ENCODE measurements at regions not wholly inside any gene's neighbourhood (a gene's known extent, or its start where the extent isn't known, plus 50 kb on each side); places are given as distances from the start of the nearest gene placed in this dataset.

GRCh38 chr17:77728871-77729270, 229.6 kb upstream of the TNRC6C start:
- H3K27me3 Mint-ChIP-seq: peaks cover 27% of the 10 kb centered on the region
- DNase-seq (ENCODE audit: low spot score in 2 of 2): no peak
- H3K36me3 Mint-ChIP-seq (ENCODE audit: insufficient read depth): peaks cover 1% of the 10 kb centered on the region
- H3K4me3 Mint-ChIP-seq: no peak overlapping the region
- H3K9me3 Mint-ChIP-seq: peaks cover 6% of the 10 kb centered on the region
- no peak for ATAC-seq (replicated peaks; ENCODE audit: extremely low read depth, poor library complexity, severe bottlenecking)
- H3K4me1 Mint-ChIP-seq: peaks cover 10% of the 10 kb centered on the region
- no peak overlapping the region for H3K27ac Mint-ChIP-seq (ENCODE audit: low read depth)

DNA sequence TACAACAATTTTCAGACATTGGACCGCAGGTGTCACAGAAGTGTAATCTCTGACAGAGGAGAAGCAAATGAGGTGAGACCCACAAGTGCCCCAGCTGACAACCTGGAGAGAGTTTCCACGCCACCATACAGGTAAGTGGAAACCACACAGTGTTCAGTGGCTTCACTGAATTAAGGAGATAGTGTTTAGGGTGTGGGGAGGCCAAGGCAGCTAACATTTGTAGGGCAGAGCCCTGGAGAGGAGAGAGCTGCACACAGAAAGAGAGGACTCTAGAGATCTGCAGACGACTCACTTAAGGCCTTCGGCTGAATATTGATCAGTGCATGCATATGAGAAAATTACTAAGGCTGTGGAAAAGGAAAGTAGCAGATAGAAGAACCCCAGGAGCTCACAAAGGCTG, 228.9 kb upstream of the TNRC6C start:
- no peak for DNase-seq (ENCODE audit: low spot score in 2 of 2)
- Mint-ChIP-seq H3K9me3 (peaks cover 6% of the 10 kb centered on the region), H3K27ac (ENCODE audit: low read depth) (no peak overlapping the region), H3K27me3 (peaks cover 33% of the 10 kb centered on the region), H3K4me3 (no peak overlapping the region), H3K36me3 (ENCODE audit: insufficient read depth) (peaks cover 1% of the 10 kb centered on the region), H3K4me1 (peaks cover 10% of the 10 kb centered on the region)
- no peak for ATAC-seq (replicated peaks; ENCODE audit: extremely low read depth, poor library complexity, severe bottlenecking)

GRCh38 chr17:77730376-77730775, 228.1 kb upstream of the TNRC6C start:
- H3K9me3 Mint-ChIP-seq: peaks cover 6% of the 10 kb centered on the region
- H3K4me3 Mint-ChIP-seq: no peak overlapping the region
- no peak for ATAC-seq (replicated peaks; ENCODE audit: extremely low read depth, poor library complexity, severe bottlenecking)
- peaks cover 10% of the 10 kb centered on the region for H3K4me1 Mint-ChIP-seq
- DNase-seq (ENCODE audit: low spot score in 2 of 2): no peak
- H3K36me3 Mint-ChIP-seq (ENCODE audit: insufficient read depth): peaks cover 1% of the 10 kb centered on the region
- peaks cover 28% of the 10 kb centered on the region for H3K27me3 Mint-ChIP-seq
- peak overlapping the region; percentile 5 for H3K27ac Mint-ChIP-seq (ENCODE audit: low read depth)

GRCh38 chr17:77733576-77734296, 224.8 kb upstream of the TNRC6C start:
- Mint-ChIP-seq H3K36me3 (ENCODE audit: insufficient read depth) (peaks cover 1% of the 10 kb centered on the region), H3K27me3 (peaks cover 27% of the 10 kb centered on the region), H3K27ac (ENCODE audit: low read depth) (no peak overlapping the region), H3K9me3 (peaks cover 6% of the 10 kb centered on the region), H3K4me1 (peaks cover 5% of the 10 kb centered on the region), H3K4me3 (no peak overlapping the region)
- no peak for ATAC-seq (replicated peaks; ENCODE audit: extremely low read depth, poor library complexity, severe bottlenecking)
- DNase-seq (ENCODE audit: low spot score in 2 of 2): no peak

DNA sequence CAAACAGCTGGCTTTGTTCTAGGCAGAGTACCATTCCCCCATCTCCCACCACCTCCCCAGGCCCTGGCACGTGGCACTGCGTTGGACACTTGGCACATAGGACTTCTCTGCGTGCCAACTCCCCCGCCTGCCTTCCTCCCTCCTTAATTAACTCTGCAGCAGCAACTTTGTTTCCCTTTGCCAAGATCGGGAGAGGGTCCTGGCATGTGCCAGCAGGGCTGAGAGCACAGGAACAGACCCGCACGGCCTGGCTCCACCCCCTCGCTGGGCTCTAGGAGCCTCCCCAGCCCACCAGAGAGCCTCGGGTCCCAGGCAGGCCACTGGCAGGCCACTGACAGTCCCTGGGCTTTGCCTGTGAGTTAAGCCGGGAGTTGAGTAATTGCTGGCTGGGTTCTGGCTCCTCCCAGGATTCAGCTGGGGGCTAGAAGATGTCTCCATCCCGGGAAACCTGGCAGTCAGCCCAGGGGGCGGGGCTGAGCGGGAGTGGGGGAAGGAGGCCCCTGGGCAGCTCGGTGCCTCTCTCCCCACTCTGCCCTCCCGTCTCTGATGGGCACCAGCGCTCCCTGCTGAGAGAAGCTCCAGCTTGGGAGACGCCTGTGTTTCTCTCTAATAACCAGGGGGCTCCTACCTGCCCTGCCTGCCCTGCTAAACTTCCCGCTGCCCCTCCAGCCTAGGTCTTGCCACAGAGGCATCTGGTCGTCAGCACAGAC, 224.0 kb upstream of the TNRC6C start:
- H3K4me3 Mint-ChIP-seq: no peak overlapping the region
- peaks cover 1% of the 10 kb centered on the region for H3K36me3 Mint-ChIP-seq (ENCODE audit: insufficient read depth)
- H3K27ac Mint-ChIP-seq (ENCODE audit: low read depth): no peak overlapping the region
- H3K27me3 Mint-ChIP-seq: peaks cover 35% of the 10 kb centered on the region
- H3K4me1 Mint-ChIP-seq: peaks cover 3% of the 10 kb centered on the region
- ATAC-seq (replicated peaks; ENCODE audit: extremely low read depth, poor library complexity, severe bottlenecking) (no peak), DNase-seq (ENCODE audit: low spot score in 2 of 2) (no peak)
- peaks cover 6% of the 10 kb centered on the region for H3K9me3 Mint-ChIP-seq

- Mint-ChIP-seq H3K36me3 (ENCODE audit: insufficient read depth) (peaks cover 1% of the 10 kb centered on the region), H3K27me3 (peaks cover 37% of the 10 kb centered on the region), H3K27ac (ENCODE audit: low read depth) (no peak overlapping the region), H3K9me3 (peaks cover 6% of the 10 kb centered on the region), H3K4me1 (no peaks in the 10 kb centered on the region), H3K4me3 (no peak overlapping the region)
- DNase-seq (ENCODE audit: low spot score in 2 of 2) (no peak), ATAC-seq (replicated peaks; ENCODE audit: extremely low read depth, poor library complexity, severe bottlenecking) (no peak)
Observed at GRCh38 chr17:77735081-77735565, 223.4 kb upstream of the TNRC6C start.

DNA sequence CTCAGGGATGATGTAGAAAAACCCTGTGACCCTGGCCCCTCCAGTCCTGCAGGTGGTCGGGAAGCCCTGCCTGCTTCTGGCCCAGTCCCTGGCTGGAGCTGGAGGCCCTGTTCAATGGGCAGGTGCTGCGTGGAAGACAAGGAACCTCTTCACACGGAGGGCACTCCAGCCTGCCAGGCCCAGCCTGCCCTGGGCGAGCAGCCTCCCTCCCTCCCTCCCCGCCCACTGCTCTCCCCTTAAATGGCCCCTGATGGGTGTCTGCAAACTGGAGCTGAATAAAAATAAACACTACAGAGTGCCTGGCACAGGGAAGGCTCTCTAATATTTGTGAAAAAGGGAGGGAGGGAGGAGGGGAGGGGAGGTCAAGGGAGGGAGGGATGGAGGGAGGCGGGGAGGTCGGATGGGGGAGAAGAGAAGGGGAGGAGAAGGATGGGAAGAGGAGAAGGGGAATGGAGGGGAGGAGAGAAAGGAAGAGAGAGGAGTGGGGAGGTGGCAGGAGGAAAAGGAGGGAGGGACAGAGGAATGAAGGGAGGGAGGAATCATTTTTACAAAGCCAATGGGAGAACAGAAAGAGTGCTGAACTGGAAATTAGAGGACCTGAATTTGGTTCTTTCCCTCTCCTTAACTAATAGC, 222.8 kb upstream of the TNRC6C start:
- Mint-ChIP-seq H3K9me3 (peaks cover 6% of the 10 kb centered on the region), H3K4me3 (no peak overlapping the region), H3K27me3 (peaks cover 37% of the 10 kb centered on the region), H3K36me3 (ENCODE audit: insufficient read depth) (peaks cover 1% of the 10 kb centered on the region), H3K4me1 (no peaks in the 10 kb centered on the region), H3K27ac (ENCODE audit: low read depth) (no peak overlapping the region)
- no peak for DNase-seq (ENCODE audit: low spot score in 2 of 2)
- ATAC-seq (replicated peaks; ENCODE audit: extremely low read depth, poor library complexity, severe bottlenecking): no peak

DNA sequence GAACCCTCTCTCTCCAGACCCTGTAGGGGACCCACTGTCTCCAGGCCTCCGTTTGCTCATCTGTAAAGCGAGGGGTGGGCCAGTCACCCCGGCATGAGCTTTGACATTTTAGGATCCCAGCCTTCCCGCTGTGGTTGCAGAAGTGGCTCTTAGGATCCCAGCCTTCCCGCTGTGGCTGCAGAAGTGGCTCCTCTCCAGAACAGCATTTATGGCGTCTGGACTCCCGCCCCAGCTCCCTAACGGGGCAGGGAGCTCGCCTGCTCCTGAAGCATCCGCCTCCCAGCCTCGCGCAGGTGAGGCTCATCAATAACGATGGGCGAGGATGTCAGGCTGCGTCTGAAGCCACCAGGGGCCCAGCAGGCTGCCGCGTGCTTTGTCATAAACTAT, 222.3 kb upstream of the TNRC6C start:
- no peak for ATAC-seq (replicated peaks; ENCODE audit: extremely low read depth, poor library complexity, severe bottlenecking)
- Mint-ChIP-seq H3K9me3 (peaks cover 6% of the 10 kb centered on the region), H3K4me3 (no peak overlapping the region), H3K27ac (ENCODE audit: low read depth) (no peak overlapping the region), H3K27me3 (peaks cover 37% of the 10 kb centered on the region), H3K4me1 (no peaks in the 10 kb centered on the region), H3K36me3 (ENCODE audit: insufficient read depth) (peaks cover 1% of the 10 kb centered on the region)
- no peak for DNase-seq (ENCODE audit: low spot score in 2 of 2)

DNA sequence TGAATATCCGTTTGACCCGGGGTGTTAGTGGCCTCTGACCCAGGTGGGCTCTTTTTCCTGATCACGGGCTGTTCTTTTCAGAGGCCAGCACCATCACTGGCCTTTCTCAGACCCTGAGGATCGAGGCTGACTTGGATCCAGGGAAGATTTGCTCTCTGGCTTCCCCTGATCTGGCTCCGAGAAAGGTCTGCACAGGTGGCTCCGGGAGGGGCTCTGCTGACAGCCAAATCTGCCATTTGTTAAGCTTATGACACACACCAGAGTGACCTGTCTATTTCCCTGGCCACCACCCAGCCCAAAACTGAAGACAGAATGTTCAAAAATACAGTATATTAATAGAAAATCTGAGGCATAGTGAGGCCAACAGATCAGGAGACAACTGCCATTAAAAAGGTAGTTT, 221.8 kb upstream of the TNRC6C start:
- Mint-ChIP-seq H3K27me3 (peaks cover 37% of the 10 kb centered on the region), H3K9me3 (peaks cover 6% of the 10 kb centered on the region), H3K4me1 (no peaks in the 10 kb centered on the region), H3K27ac (ENCODE audit: low read depth) (no peak overlapping the region), H3K4me3 (no peak overlapping the region), H3K36me3 (ENCODE audit: insufficient read depth) (peaks cover 1% of the 10 kb centered on the region)
- DNase-seq (ENCODE audit: low spot score in 2 of 2) (no peak), ATAC-seq (replicated peaks; ENCODE audit: extremely low read depth, poor library complexity, severe bottlenecking) (no peak)

DNA sequence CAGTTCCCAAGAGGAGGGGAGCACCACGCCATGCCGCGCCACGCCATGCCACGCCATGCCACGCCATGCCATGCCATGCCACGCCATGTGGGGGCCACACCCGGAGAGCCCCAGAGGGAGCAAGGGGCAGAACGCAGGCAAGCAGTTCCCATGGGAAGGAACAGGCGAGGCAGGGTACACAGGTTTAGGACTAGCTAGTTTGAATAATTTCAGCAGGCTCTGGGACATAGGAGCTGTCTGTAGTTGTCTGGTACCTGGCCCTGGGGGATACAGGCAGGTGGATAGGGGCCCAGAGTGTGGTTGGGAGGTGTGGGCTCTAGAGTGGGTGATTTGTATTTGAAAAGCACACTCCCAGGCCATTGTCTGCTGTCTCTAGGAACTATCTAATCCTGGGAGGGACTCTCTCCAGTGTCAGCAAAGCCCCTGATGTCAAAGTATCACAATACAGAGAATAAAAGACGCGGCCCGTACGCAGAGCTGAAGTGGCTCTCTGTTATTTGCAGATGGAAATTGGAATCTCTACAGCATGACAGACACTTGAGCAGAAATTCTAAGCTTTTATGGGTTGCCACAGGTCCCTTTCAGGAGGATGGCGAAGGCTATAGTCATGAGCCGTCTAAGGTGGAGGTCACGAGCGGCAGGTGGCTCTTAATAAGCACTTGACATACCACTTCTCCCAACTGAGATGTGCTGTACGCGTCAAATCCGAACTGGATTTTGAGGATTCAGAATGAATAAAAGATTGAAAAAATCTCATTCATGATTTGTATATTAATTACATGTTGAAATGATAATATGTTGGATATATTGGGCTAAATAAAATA, 220.8 kb upstream of the TNRC6C start:
- ATAC-seq (replicated peaks; ENCODE audit: extremely low read depth, poor library complexity, severe bottlenecking) (no peak), DNase-seq (ENCODE audit: low spot score in 2 of 2) (no peak)
- peaks cover 31% of the 10 kb centered on the region for H3K27me3 Mint-ChIP-seq
- H3K4me3 Mint-ChIP-seq: no peak overlapping the region
- H3K9me3 Mint-ChIP-seq: peaks cover 3% of the 10 kb centered on the region
- H3K27ac Mint-ChIP-seq (ENCODE audit: low read depth): no peak overlapping the region
- peaks cover 1% of the 10 kb centered on the region for H3K36me3 Mint-ChIP-seq (ENCODE audit: insufficient read depth)
- no peaks in the 10 kb centered on the region for H3K4me1 Mint-ChIP-seq

DNA sequence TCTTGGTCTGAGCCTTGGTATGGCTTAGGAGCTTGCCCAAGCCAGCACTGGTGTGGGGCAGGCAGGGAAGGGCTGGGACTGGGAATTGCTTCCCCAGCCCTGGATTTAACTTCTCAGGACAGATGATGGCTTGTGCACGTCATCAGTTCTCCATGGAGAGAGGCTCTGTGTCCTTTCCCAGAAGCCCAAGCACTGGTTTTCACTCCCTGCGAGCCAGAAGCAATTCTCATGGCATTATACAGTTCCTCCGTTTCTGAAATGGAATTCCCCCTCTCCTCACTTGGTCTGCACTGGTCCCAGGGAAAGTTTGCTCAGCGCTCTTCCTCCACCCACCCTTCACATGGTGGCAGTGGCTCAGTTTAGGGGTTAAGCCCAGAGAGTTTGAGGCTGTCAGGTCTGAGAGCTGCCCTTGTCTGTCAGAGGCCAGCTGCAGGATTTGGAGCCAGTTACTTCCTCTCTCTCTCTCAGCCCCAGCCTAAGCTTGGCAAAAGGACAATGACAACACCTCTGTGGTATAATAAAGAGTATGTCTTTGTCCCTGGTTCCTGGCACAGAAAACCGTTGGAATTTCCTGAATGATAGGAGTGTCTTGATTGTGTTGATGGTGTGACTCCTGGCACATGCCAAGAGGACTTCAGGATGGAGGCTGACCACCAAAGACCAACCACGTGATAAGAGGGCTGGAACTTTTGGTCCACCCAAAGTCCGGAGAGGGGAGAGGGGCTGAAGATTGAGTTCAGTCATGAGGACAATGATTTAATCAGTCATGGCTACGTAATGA, 219.6 kb upstream of the TNRC6C start:
- DNase-seq (ENCODE audit: low spot score in 2 of 2) (no peak), ATAC-seq (replicated peaks; ENCODE audit: extremely low read depth, poor library complexity, severe bottlenecking) (no peak)
- Mint-ChIP-seq H3K4me1 (no peaks in the 10 kb centered on the region), H3K36me3 (ENCODE audit: insufficient read depth) (no peaks in the 10 kb centered on the region), H3K4me3 (no peak overlapping the region), H3K9me3 (no peaks in the 10 kb centered on the region), H3K27ac (ENCODE audit: low read depth) (no peak overlapping the region), H3K27me3 (peaks cover 18% of the 10 kb centered on the region)

GRCh38 chr17:77740481-77740880, 218.0 kb upstream of the TNRC6C start:
- ATAC-seq (replicated peaks; ENCODE audit: extremely low read depth, poor library complexity, severe bottlenecking) (no peak), DNase-seq (ENCODE audit: low spot score in 2 of 2) (no peak)
- no peaks in the 10 kb centered on the region for H3K4me1 Mint-ChIP-seq
- H3K36me3 Mint-ChIP-seq (ENCODE audit: insufficient read depth): no peaks in the 10 kb centered on the region
- no peak overlapping the region for H3K27ac Mint-ChIP-seq (ENCODE audit: low read depth)
- H3K4me3 Mint-ChIP-seq: no peak overlapping the region
- H3K9me3 Mint-ChIP-seq: no peaks in the 10 kb centered on the region
- H3K27me3 Mint-ChIP-seq: peaks cover 13% of the 10 kb centered on the region
